ENCODE measurements at regions not wholly inside any gene's neighbourhood (a gene's known extent, or its start where the extent isn't known, plus 50 kb on each side); places are given as distances from the start of the nearest gene placed in this dataset.

DNA sequence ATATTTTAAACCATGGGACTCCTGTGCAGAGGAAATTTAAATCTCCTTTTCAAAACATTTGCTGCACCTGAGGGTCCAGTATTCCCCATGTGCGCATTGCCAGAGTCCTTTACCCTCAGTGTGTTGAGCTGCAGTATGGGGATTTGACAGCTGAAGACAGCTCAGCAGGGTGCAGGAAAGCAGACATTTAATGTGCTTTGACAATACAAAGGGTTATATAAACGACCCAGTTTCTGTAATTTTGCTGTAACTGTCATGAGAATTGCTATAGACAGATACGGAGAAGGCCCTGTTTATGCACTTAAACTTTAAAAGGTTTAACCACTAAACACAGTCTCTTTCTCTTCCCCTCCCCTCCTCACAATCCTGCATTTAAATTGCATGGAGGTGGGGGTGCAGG, 393.4 kb downstream of the MID1IP1 start:
- H3K4me2 ChIP-seq (ENCODE audit: low read length): no peak overlapping the region
- no TSS peak for BruUV-seq (replicated peaks)
- 0 out of 2 replicates have a peak, but pooled peaks cover 3% of the 10 kb centered on the region for H3K27me3 ChIP-seq (ENCODE audit: insufficient read depth, low read length)
- ChIA-PET CTCF (no interaction called here), RAD21 (ENCODE audit: low non-redundant PET in 1 of 2, low total read pairs in 2 of 2, uncharacterized antibody in 2 of 2, unreplicated experiment in 2 of 2) (no interaction called here), POLR2A (no interaction called here)
- H3K9ac ChIP-seq (ENCODE audit: low read length): no peak overlapping the region
- H3K9me3 ChIP-seq (ENCODE audit: control insufficient read depth in 1 of 2, insufficient read depth in 1 of 2, low read depth in 1 of 2, low read length in 2 of 2): no peaks in the 10 kb centered on the region
- peaks cover 3 to 14% of the 10 kb centered on the region in 2 experiments; a peak in 3 of 4 replicates for H3K4me1 ChIP-seq (ENCODE audit: control insufficient read depth in 1 of 2, insufficient read depth in 2 of 2, low read length in 2 of 2)
- H3K79me2 ChIP-seq (ENCODE audit: insufficient read depth, low read length): no peaks in the 10 kb centered on the region
- intact Hi-C loops (cut with micrococcal nuclease): no loop called here
- ATAC-seq (no peak), DNase-seq (ENCODE audit: low read depth, low spot score) (no peak)
- H3K36me3 ChIP-seq (ENCODE audit: control insufficient read depth in 1 of 2, insufficient read depth in 2 of 2, low read length in 2 of 2): no peaks in the 10 kb centered on the region
- no peaks in the 10 kb centered on the region for H3K9me2 ChIP-seq (ENCODE audit: insufficient read depth)
- H2AFZ ChIP-seq (ENCODE audit: low read depth, low read length, poor library complexity, severe bottlenecking): no peak overlapping the region
- no peak for TF ChIP-seq FOSL1 (IDR thresholded peaks at IDR 0.05; ENCODE audit: low read depth)
- no peak for TF ChIP-seq EZH2 (IDR thresholded peaks at IDR 0.05)
- TF ChIP-seq, protein P1, sequence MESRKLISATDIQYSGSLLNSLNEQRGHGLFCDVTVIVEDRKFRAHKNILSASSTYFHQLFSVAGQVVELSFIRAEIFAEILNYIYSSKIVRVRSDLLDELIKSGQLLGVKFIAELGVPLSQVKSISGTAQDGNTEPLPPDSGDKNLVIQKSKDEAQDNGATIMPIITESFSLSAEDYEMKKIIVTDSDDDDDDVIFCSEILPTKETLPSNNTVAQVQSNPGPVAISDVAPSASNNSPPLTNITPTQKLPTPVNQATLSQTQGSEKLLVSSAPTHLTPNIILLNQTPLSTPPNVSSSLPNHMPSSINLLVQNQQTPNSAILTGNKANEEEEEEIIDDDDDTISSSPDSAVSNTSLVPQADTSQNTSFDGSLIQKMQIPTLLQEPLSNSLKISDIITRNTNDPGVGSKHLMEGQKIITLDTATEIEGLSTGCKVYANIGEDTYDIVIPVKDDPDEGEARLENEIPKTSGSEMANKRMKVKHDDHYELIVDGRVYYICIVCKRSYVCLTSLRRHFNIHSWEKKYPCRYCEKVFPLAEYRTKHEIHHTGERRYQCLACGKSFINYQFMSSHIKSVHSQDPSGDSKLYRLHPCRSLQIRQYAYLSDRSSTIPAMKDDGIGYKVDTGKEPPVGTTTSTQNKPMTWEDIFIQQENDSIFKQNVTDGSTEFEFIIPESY (IDR thresholded peaks at IDR 0.05; ENCODE audit: extremely low read depth, insufficient replicate concordance, low read length): no peak
- TF ChIP-seq CEBPB (IDR thresholded peaks at IDR 0.05; ENCODE audit: low read depth): no peak
- no peak for TF ChIP-seq POLR2A (IDR thresholded peaks at IDR 0.05; ENCODE audit: borderline replicate concordance, extremely low read depth, insufficient read depth, insufficient read length)
- TF ChIP-seq, protein P2, sequence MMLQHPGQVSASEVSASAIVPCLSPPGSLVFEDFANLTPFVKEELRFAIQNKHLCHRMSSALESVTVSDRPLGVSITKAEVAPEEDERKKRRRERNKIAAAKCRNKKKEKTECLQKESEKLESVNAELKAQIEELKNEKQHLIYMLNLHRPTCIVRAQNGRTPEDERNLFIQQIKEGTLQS (IDR thresholded peaks at IDR 0.05): no peak
- TF ChIP-seq SIN3A (IDR thresholded peaks at IDR 0.05; ENCODE audit: low read depth): no peak
- TF ChIP-seq EZH2phosphoT487 (IDR thresholded peaks at IDR 0.05; ENCODE audit: borderline replicate concordance): no peak
- TF ChIP-seq POLR2AphosphoS5 (IDR thresholded peaks at IDR 0.05; ENCODE audit: low read depth, low read length): no peak
- no peak for TF ChIP-seq SRF (IDR thresholded peaks at IDR 0.05; ENCODE audit: low read depth)
- TF ChIP-seq JUND (IDR thresholded peaks at IDR 0.05): no peak
- H3K4me3 ChIP-seq (replicated peaks in 1 of 2; ENCODE audit: low read depth in 1 of 2, low read length in 2 of 2): no peak overlapping the region
- no peaks in the 10 kb centered on the region for H4K20me1 ChIP-seq (ENCODE audit: insufficient read depth)
- no peak overlapping the region for H3K27ac ChIP-seq (ENCODE audit: low read depth, low read length)

All from HCT116 (cell line).